Sigmoid colon (tissue), 6 donors: ENCODE measurements at regions not wholly inside any gene's neighbourhood (a gene's known extent, or its start where the extent isn't known, plus 50 kb on each side); places are given as distances from the start of the nearest gene placed in this dataset.

Experiments used
- DNase-seq: peaks from one replicate; pipeline ENCODE4 v3.0.0-alpha.2; 2019
- H3K27ac ChIP-seq, 4 donors: fragments of 200-600 bp; sonication (generic); one replicate each; pipeline ENCODE4 v1.5.1; 2016 to 2019; ENCODE audit warnings: mild to moderate bottlenecking in 1 of 4
- H3K27me3 ChIP-seq, 3 donors: fragments of 200-600 bp; sonication (generic); one replicate each; pipeline ENCODE4 v1.5.1; 2019; ENCODE audit warnings: mild to moderate bottlenecking in 1 of 3
- H3K36me3 ChIP-seq, 4 donors: fragments of 200-600 bp; sonication (generic); one replicate each; pipeline ENCODE4 v1.5.1; 2016 to 2019
- H3K4me1 ChIP-seq, 4 donors: fragments of 200-600 bp; sonication (generic); one replicate each; pipeline ENCODE4 v1.5.1; 2017 to 2019
- H3K4me3 ChIP-seq, 4 donors: fragments of 200-600 bp; sonication (generic); one replicate each; pipeline ENCODE4 v1.5.1; 2017 to 2019; ENCODE audit warnings: mild to moderate bottlenecking in 2 of 4, moderate library complexity in 1 of 4
- H3K9me3 ChIP-seq, 4 donors: fragments of 200-600 bp in 3 of 4; sonication (generic) in 3 of 4; one replicate each; pipeline versions ENCODE4 v1.5.1 to v1.6.1; 2013 to 2019
- EP300 ChIP-seq, 4 donors: sonication (generic); formaldehyde crosslinking; IDR thresholded peaks; one replicate each; pipeline ENCODE4 v1.6.1; 2017; ENCODE audit warnings: antibody characterized with exemption in 4 of 4
- POLR2A ChIP-seq, 2 donors: fragments of 450-650 bp; IDR thresholded peaks; one replicate each; pipeline ENCODE4 v1.6.1; 2016; ENCODE audit warnings: antibody characterized with exemption in 2 of 2, mild to moderate bottlenecking in 2 of 2, moderate library complexity in 2 of 2
- POLR2AphosphoS5 ChIP-seq, 4 donors: sonication (generic); formaldehyde crosslinking; IDR thresholded peaks; one replicate each; pipeline ENCODE4 v1.6.1; 2017; ENCODE audit warnings: antibody characterized with exemption in 4 of 4
- WGBS, 2 donors: extraction: QIAGEN DNeasy Blood & Tissue Kit; methylation state at CpG; one replicate each; pipeline ENCODE4 v1.1.7; 2013; 5-methylcytosine and 5-hydroxymethylcytosine counted together
- intact Hi-C: fragments of 100-400 bp; cut with DNase I; formaldehyde crosslinking; loops from one replicate; pipeline ENCODE4 v1.15.1; 2023
- TF ChIP-seq, protein P1 (sequence below), 4 experiments: fragments of 450-650 bp in 3 of 4; fragments of 200-600 bp in 1 of 4; IDR thresholded peaks; one replicate each; pipeline ENCODE4 v1.5.1; 2016 to 2019; ENCODE audit warnings: antibody characterized with exemption in 4 of 4, mild to moderate bottlenecking in 3 of 4, moderate library complexity in 2 of 4
- donor health status: healthy with polysubstance abuse.
- donor health status: healthy.

GRCh38 chr6:92216717-92217116, 1202.6 kb downstream of the EPHA7 start:
- peaks cover 0 to 4% (median 0%) of the 10 kb centered on the region in 4 donors for H3K9me3 ChIP-seq
- H3K36me3 ChIP-seq: no peaks in the 10 kb centered on the region
- no peak for TF ChIP-seq POLR2AphosphoS5 (IDR thresholded peaks at IDR 0.05)
- no peak for TF ChIP-seq EP300 (IDR thresholded peaks at IDR 0.05)
- TF ChIP-seq POLR2A (IDR thresholded peaks at IDR 0.05): no peak
- TF ChIP-seq, protein P1, sequence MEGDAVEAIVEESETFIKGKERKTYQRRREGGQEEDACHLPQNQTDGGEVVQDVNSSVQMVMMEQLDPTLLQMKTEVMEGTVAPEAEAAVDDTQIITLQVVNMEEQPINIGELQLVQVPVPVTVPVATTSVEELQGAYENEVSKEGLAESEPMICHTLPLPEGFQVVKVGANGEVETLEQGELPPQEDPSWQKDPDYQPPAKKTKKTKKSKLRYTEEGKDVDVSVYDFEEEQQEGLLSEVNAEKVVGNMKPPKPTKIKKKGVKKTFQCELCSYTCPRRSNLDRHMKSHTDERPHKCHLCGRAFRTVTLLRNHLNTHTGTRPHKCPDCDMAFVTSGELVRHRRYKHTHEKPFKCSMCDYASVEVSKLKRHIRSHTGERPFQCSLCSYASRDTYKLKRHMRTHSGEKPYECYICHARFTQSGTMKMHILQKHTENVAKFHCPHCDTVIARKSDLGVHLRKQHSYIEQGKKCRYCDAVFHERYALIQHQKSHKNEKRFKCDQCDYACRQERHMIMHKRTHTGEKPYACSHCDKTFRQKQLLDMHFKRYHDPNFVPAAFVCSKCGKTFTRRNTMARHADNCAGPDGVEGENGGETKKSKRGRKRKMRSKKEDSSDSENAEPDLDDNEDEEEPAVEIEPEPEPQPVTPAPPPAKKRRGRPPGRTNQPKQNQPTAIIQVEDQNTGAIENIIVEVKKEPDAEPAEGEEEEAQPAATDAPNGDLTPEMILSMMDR (IDR thresholded peaks at IDR 0.05): no peak
- H3K27ac ChIP-seq: no peak overlapping the region
- 86 to 91% methylated on average over 1 of the region's 1 CpG for WGBS, 2 donors
- intact Hi-C loops: no loop called here
- H3K27me3 ChIP-seq: no peaks in the 10 kb centered on the region
- H3K4me3 ChIP-seq: no peak overlapping the region
- H3K4me1 ChIP-seq: no peaks in the 10 kb centered on the region
- no peak for DNase-seq

GRCh38 chr6:92201618-92202017, 1217.7 kb downstream of the EPHA7 start:
- no peaks in the 10 kb centered on the region for H3K27me3 ChIP-seq
- no peaks in the 10 kb centered on the region for H3K4me1 ChIP-seq
- H3K27ac ChIP-seq: no peak overlapping the region
- H3K9me3 ChIP-seq: no peaks in the 10 kb centered on the region
- intact Hi-C loops: no loop called here
- no peaks in the 10 kb centered on the region for H3K36me3 ChIP-seq
- no peak for TF ChIP-seq POLR2A (IDR thresholded peaks at IDR 0.05)
- no peak for TF ChIP-seq POLR2AphosphoS5 (IDR thresholded peaks at IDR 0.05)
- TF ChIP-seq, protein P1 (IDR thresholded peaks at IDR 0.05): no peak
- TF ChIP-seq EP300 (IDR thresholded peaks at IDR 0.05): no peak
- no peak for DNase-seq
- H3K4me3 ChIP-seq: no peak overlapping the region

DNA sequence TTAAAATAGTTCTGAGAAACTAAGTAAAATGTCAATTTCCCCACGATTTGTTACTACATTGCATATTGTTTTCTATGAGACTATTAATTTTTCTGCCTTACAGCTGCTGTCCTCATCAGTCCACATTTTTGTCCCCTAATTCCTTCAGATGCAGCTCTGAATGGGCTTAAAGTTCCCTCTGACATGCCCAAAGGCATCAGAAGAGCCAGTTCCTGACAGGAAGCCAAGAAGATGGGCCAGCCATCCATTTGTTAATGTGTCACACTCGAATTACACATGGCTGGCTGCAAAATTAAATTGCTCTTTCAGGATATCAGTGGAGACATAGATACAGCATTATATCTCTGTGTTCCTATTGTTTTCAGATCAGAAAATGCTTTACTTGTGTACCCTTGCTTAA, 1223.0 kb downstream of the EPHA7 start:
- H3K27me3 ChIP-seq: no peaks in the 10 kb centered on the region
- no peak for TF ChIP-seq EP300 (IDR thresholded peaks at IDR 0.05)
- TF ChIP-seq POLR2AphosphoS5 (IDR thresholded peaks at IDR 0.05): no peak
- no peak for TF ChIP-seq POLR2A (IDR thresholded peaks at IDR 0.05)
- TF ChIP-seq, protein P1 (IDR thresholded peaks at IDR 0.05): no peak
- no peak overlapping the region for H3K27ac ChIP-seq
- H3K4me3 ChIP-seq: no peak overlapping the region
- no peaks in the 10 kb centered on the region for H3K9me3 ChIP-seq
- intact Hi-C loops: no loop called here
- no peaks in the 10 kb centered on the region for H3K4me1 ChIP-seq
- no peak for DNase-seq
- no peaks in the 10 kb centered on the region for H3K36me3 ChIP-seq
- WGBS, 2 donors: 5 to 49% methylated on average over 2 of the region's 2 CpGs

DNA sequence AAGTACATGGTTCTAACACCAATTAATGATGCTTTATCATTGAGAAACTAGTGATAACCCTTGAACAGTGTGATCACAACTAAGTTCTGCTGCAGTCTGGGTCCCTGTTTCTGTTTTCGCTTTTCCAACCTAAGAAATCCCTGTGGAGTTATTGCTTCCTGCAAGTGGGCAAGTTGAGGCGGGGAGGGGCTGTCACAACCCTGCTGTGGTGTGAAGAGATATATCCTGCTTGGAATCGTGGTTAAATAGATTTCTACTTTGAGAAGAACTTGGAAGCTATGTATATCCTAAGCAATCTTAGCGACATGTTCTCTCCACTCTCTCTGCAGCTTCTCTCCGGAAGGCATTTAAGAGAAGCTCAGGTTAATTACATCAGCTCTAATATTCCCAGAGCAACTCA, 1223.6 kb downstream of the EPHA7 start:
- intact Hi-C loops: no loop called here

DNA sequence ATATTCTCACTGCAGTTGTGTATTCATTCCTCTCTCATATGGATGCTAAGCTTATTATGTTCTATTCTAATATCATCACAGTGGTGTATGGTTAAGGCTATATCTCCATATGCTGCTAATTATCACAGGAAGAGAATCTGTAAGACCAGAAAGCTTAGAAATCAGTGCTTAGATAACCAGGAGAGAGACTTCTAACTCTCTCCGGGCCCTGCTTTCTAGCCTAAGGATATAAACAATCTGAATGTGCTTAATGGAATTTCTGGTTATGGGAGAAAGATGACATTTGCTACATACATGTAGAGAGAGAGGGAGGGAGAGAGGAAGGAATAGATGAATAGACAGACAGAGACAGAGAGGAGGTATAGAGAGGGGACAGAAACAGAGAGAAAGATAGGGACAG, 1231.3 kb downstream of the EPHA7 start:
- Histone ChIP-seq H3K4me1 (no peaks in the 10 kb centered on the region), H3K27ac (no peak overlapping the region), H3K9me3 (no peaks in the 10 kb centered on the region), H3K36me3 (no peaks in the 10 kb centered on the region), H3K27me3 (no peaks in the 10 kb centered on the region), H3K4me3 (no peak overlapping the region)
- TF ChIP-seq, protein P1 (IDR thresholded peaks at IDR 0.05): no peak
- TF ChIP-seq POLR2A (IDR thresholded peaks at IDR 0.05): no peak
- TF ChIP-seq POLR2AphosphoS5 (IDR thresholded peaks at IDR 0.05): no peak
- TF ChIP-seq EP300 (IDR thresholded peaks at IDR 0.05): no peak
- intact Hi-C loops: no loop called here
- DNase-seq: no peak
- WGBS, 2 donors: 81 to 92% methylated on average over 1 of the region's 1 CpG

More for the DNA sequence above, 1223.6 kb downstream of the EPHA7 start:
- WGBS, 2 donors: 82 to 83% methylated on average over 5 of the region's 5 CpGs
- Histone ChIP-seq H3K9me3 (no peaks in the 10 kb centered on the region), H3K27ac (no peak overlapping the region), H3K36me3 (no peaks in the 10 kb centered on the region), H3K4me1 (no peaks in the 10 kb centered on the region), H3K27me3 (no peaks in the 10 kb centered on the region), H3K4me3 (no peak overlapping the region)
- TF ChIP-seq, protein P1 (IDR thresholded peaks at IDR 0.05): no peak
- TF ChIP-seq EP300 (IDR thresholded peaks at IDR 0.05): no peak
- no peak for TF ChIP-seq POLR2AphosphoS5 (IDR thresholded peaks at IDR 0.05)
- no peak for TF ChIP-seq POLR2A (IDR thresholded peaks at IDR 0.05)
- no peak for DNase-seq
